GM23338 (cell line): ENCODE measurements at regions not wholly inside any gene's neighbourhood (a gene's known extent, or its start where the extent isn't known, plus 50 kb on each side); places are given as distances from the start of the nearest gene placed in this dataset.

Experiments used
- ATAC-seq: fragments of 200-7000 bp; cut with Tn5 transposase; 3 replicates; pipeline ENCODE4 v1.9.1; 2020
- DNase-seq: peaks from one replicate; pipeline ENCODE4 v3.0.0-alpha.2; 2015; ENCODE audit warnings: low spot score
- H2AFZ ChIP-seq: fragments of 200-600 bp; sonication (generic); 2 replicates; pipeline ENCODE4 v1.8.0; 2016; ENCODE audit warnings: antibody characterized with exemption, mild to moderate bottlenecking, moderate library complexity
- H3F3A ChIP-seq: fragments of 200-600 bp; sonication (generic); replicated peaks from 2 replicates; pipeline ENCODE4 v1.8.0; 2017; ENCODE audit warnings: antibody characterized with exemption, mixed run types, low read depth
- H3K27ac ChIP-seq: fragments of 200-600 bp; sonication (generic); 2 replicates; pipeline ENCODE4 v1.6.1; 2016; ENCODE audit warnings: low read depth
- H3K27me3 ChIP-seq: fragments of 200-600 bp; sonication (generic); 2 replicates; pipeline ENCODE4 v1.8.0; 2016; ENCODE audit warnings: mild to moderate bottlenecking, mixed run types, moderate library complexity; ENCODE audit not compliant: insufficient read depth
- H3K36me3 ChIP-seq: fragments of 200-600 bp; sonication (generic); 2 replicates; pipeline ENCODE4 v1.8.0; 2016; ENCODE audit warnings: mild to moderate bottlenecking; ENCODE audit not compliant: insufficient read depth
- H3K4me1 ChIP-seq: fragments of 200-600 bp; sonication (generic); 2 replicates; pipeline ENCODE4 v1.8.0; 2016; ENCODE audit warnings: mild to moderate bottlenecking, moderate library complexity; ENCODE audit not compliant: insufficient read depth
- H3K4me2 ChIP-seq: fragments of 200-600 bp; sonication (generic); 2 replicates; pipeline ENCODE4 v1.7.1; 2017; ENCODE audit warnings: mixed run types
- H3K4me3 ChIP-seq: fragments of 200-600 bp; sonication (generic); 2 replicates; pipeline ENCODE4 v1.6.1; 2016; ENCODE audit warnings: mixed run types
- H3K79me2 ChIP-seq: fragments of 200-600 bp; sonication (generic); replicated peaks from 2 replicates; pipeline ENCODE4 v1.8.0; 2017; ENCODE audit warnings: mild to moderate bottlenecking; ENCODE audit not compliant: insufficient read depth
- H3K9me2 ChIP-seq: fragments of 200-600 bp; sonication (generic); 2 replicates; pipeline ENCODE4 v1.8.0; 2017; ENCODE audit not compliant: insufficient read depth
- H4K20me1 ChIP-seq: fragments of 200-600 bp; sonication (generic); replicated peaks from 2 replicates; pipeline ENCODE4 v1.8.0; 2017; ENCODE audit warnings: mild to moderate bottlenecking; ENCODE audit not compliant: insufficient read depth
- H3K27ac Mint-ChIP-seq: 2 replicates; pipeline ENCODE4 v1.8.0; 2020; ENCODE audit warnings: inconsistent platforms, mild to moderate bottlenecking, moderate library complexity, mixed read lengths
- H3K27me3 Mint-ChIP-seq: 3 replicates; pipeline ENCODE4 v1.8.0; 2022; ENCODE audit warnings: low read depth, mild to moderate bottlenecking, moderate library complexity, mixed read lengths, inconsistent platforms; ENCODE audit not compliant: insufficient read depth, poor library complexity
- H3K36me3 Mint-ChIP-seq: 3 replicates; pipeline ENCODE4 v1.8.0; 2021; ENCODE audit warnings: low read depth, mild to moderate bottlenecking, inconsistent platforms, moderate library complexity, mixed read lengths
- H3K4me1 Mint-ChIP-seq: 3 replicates; pipeline ENCODE4 v1.8.0; 2020; ENCODE audit warnings: mild to moderate bottlenecking, inconsistent platforms, mixed read lengths
- H3K4me3 Mint-ChIP-seq: 3 replicates; pipeline ENCODE4 v1.8.0; 2021; ENCODE audit warnings: moderate library complexity, mild to moderate bottlenecking, inconsistent platforms, mixed read lengths
- H3K9me3 Mint-ChIP-seq: 3 replicates; pipeline ENCODE4 v1.8.0; 2020; ENCODE audit warnings: moderate library complexity, mild to moderate bottlenecking, inconsistent platforms, mixed read lengths
- NANOG ChIP-seq: IDR thresholded peaks from 2 replicates; pipeline ENCODE4 v1.6.1; 2016; ENCODE audit warnings: antibody characterized with exemption, borderline replicate concordance
- ZNF114 ChIP-seq: fragments of 250-450 bp; sonication (Bioruptor Pico); IDR thresholded peaks from 2 replicates; pipeline ENCODE4 v1.5.0; 2020; ENCODE audit warnings: mild to moderate bottlenecking, moderate library complexity
- ZNF331 ChIP-seq: fragments of 250-450 bp; sonication (Bioruptor Pico); IDR thresholded peaks from 2 replicates; pipeline ENCODE4 v1.5.0; 2020; ENCODE audit warnings: low read depth, mild to moderate bottlenecking, moderate library complexity
- TF ChIP-seq, protein P1 (sequence below): fragments of 250-450 bp; sonication (Bioruptor Pico); IDR thresholded peaks from 2 replicates; pipeline ENCODE4 v1.5.0; 2020; ENCODE audit warnings: mild to moderate bottlenecking, moderate library complexity
- TF ChIP-seq, protein P2 (sequence below): IDR thresholded peaks from 2 replicates; pipeline ENCODE4 v1.6.1; 2016; ENCODE audit warnings: antibody characterized with exemption
- TF ChIP-seq, protein P3 (sequence below), 2 experiments: fragments of 200-600 bp in 1 of 2; sonication (generic) in 1 of 2; conservative IDR thresholded peaks; 2 replicates each; pipeline versions ENCODE4 v1.5.1 to v1.6.1; 2016 to 2017; ENCODE audit warnings: antibody characterized with exemption in 2 of 2, low read depth in 2 of 2, mild to moderate bottlenecking in 2 of 2, moderate library complexity in 1 of 2

DNA sequence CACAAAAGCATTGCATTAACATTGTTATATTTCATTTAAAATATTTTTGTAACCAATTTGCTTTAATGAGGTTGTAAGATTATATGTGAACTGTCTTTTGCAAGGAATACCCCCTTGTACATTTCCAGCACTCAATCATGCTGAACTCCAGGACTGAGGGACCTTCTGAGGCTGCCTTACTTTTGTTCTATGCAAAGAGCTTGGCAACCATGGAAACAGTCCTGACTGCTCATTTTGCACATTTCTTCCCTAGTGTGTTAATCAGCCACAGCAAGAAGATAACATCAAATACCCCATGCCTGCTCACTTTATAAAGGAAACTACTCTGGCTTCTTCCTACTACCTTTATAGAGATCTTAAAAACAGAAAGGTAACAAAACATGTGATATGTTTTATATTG lies 355.6 kb upstream of the IZUMO3 start:
- Histone ChIP-seq H3K27me3 (no peaks in the 10 kb centered on the region), H3K36me3 (no peaks in the 10 kb centered on the region), H3K79me2 (no peaks in the 10 kb centered on the region), H3K4me3 (no peak overlapping the region), H3K9me2 (peaks cover under 1% of the 10 kb centered on the region; the same call in 1 of the 2 replicates), H3K4me2 (no peak overlapping the region), H4K20me1 (no peaks in the 10 kb centered on the region), H2AFZ (no peak overlapping the region), H3K27ac (no peak overlapping the region), H3F3A (no peaks in the 10 kb centered on the region), H3K4me1 (no peaks in the 10 kb centered on the region)
- no peaks in the 10 kb centered on the region for H3K4me1 Mint-ChIP-seq
- H3K4me3 Mint-ChIP-seq, result no peak overlapping the region
- no peak for TF ChIP-seq ZNF114 (CRISPR knock-in tag)
- TF ChIP-seq, protein P1, sequence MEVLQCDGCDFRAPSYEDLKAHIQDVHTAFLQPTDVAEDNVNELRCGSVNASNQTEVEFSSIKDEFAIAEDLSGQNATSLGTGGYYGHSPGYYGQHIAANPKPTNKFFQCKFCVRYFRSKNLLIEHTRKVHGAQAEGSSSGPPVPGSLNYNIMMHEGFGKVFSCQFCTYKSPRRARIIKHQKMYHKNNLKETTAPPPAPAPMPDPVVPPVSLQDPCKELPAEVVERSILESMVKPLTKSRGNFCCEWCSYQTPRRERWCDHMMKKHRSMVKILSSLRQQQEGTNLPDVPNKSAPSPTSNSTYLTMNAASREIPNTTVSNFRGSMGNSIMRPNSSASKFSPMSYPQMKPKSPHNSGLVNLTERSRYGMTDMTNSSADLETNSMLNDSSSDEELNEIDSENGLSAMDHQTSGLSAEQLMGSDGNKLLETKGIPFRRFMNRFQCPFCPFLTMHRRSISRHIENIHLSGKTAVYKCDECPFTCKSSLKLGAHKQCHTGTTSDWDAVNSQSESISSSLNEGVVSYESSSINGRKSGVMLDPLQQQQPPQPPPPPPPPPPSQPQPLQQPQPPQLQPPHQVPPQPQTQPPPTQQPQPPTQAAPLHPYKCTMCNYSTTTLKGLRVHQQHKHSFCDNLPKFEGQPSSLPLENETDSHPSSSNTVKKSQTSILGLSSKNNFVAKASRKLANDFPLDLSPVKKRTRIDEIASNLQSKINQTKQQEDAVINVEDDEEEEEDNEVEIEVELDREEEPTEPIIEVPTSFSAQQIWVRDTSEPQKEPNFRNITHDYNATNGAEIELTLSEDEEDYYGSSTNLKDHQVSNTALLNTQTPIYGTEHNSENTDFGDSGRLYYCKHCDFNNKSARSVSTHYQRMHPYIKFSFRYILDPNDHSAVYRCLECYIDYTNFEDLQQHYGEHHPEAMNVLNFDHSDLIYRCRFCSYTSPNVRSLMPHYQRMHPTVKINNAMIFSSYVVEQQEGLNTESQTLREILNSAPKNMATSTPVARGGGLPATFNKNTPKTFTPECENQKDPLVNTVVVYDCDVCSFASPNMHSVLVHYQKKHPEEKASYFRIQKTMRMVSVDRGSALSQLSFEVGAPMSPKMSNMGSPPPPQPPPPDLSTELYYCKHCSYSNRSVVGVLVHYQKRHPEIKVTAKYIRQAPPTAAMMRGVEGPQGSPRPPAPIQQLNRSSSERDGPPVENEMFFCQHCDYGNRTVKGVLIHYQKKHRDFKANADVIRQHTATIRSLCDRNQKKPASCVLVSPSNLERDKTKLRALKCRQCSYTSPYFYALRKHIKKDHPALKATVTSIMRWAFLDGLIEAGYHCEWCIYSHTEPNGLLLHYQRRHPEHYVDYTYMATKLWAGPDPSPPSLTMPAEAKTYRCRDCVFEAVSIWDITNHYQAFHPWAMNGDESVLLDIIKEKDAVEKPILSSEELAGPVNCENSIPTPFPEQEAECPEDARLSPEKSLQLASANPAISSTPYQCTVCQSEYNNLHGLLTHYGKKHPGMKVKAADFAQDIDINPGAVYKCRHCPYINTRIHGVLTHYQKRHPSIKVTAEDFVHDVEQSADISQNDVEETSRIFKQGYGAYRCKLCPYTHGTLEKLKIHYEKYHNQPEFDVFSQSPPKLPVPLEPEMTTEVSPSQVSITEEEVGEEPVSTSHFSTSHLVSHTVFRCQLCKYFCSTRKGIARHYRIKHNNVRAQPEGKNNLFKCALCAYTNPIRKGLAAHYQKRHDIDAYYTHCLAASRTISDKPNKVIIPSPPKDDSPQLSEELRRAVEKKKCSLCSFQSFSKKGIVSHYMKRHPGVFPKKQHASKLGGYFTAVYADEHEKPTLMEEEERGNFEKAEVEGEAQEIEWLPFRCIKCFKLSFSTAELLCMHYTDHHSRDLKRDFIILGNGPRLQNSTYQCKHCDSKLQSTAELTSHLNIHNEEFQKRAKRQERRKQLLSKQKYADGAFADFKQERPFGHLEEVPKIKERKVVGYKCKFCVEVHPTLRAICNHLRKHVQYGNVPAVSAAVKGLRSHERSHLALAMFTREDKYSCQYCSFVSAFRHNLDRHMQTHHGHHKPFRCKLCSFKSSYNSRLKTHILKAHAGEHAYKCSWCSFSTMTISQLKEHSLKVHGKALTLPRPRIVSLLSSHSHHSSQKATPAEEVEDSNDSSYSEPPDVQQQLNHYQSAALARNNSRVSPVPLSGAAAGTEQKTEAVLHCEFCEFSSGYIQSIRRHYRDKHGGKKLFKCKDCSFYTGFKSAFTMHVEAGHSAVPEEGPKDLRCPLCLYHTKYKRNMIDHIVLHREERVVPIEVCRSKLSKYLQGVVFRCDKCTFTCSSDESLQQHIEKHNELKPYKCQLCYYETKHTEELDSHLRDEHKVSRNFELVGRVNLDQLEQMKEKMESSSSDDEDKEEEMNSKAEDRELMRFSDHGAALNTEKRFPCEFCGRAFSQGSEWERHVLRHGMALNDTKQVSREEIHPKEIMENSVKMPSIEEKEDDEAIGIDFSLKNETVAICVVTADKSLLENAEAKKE, result no peak
- TF ChIP-seq, protein P2, sequence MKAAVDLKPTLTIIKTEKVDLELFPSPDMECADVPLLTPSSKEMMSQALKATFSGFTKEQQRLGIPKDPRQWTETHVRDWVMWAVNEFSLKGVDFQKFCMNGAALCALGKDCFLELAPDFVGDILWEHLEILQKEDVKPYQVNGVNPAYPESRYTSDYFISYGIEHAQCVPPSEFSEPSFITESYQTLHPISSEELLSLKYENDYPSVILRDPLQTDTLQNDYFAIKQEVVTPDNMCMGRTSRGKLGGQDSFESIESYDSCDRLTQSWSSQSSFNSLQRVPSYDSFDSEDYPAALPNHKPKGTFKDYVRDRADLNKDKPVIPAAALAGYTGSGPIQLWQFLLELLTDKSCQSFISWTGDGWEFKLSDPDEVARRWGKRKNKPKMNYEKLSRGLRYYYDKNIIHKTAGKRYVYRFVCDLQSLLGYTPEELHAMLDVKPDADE, result no peak
- H3K27ac Mint-ChIP-seq, result no peak overlapping the region
- no peak for ATAC-seq
- DNase-seq, result no peak
- no peaks in the 10 kb centered on the region for H3K36me3 Mint-ChIP-seq
- H3K9me3 Mint-ChIP-seq, result no peaks in the 10 kb centered on the region
- H3K27me3 Mint-ChIP-seq, result peaks cover 4% of the 10 kb centered on the region

DNA sequence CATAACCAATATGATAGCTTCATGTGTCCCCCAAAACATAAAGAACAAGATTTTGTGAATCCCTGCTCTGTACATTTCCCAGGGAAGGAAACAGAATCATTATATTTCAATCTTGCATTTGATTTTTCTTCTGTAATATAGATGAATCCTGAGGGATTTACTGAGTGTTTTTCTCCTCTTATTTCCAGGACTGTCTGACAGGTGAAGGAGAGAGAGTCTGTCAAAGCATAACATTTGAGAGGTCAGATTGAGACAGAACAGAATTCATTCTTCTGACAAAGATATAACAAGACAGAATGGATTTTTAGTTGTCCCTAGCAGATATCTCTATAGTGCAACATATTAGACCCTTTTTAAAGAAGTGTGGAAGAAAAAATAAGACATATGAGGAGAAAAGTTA lies 354.5 kb upstream of the IZUMO3 start:
- H3K27ac Mint-ChIP-seq, result no peak overlapping the region
- no peaks in the 10 kb centered on the region for H3K4me1 Mint-ChIP-seq

More for the DNA sequence above, 354.5 kb upstream of the IZUMO3 start:
- Mint-ChIP-seq H3K27me3 (peaks cover 4% of the 10 kb centered on the region), H3K9me3 (no peaks in the 10 kb centered on the region), H3K4me3 (no peak overlapping the region), H3K36me3 (no peaks in the 10 kb centered on the region)
- H3K9me2 ChIP-seq, result no peaks in the 10 kb centered on the region
- DNase-seq, result no peak
- H3K4me1 ChIP-seq, result no peaks in the 10 kb centered on the region
- no peaks in the 10 kb centered on the region for H3F3A ChIP-seq
- no peak overlapping the region for H3K4me3 ChIP-seq
- no peaks in the 10 kb centered on the region for H3K27me3 ChIP-seq
- H3K27ac ChIP-seq, result no peak overlapping the region
- ATAC-seq, result no peak
- H3K36me3 ChIP-seq, result no peaks in the 10 kb centered on the region
- TF ChIP-seq NANOG, result no peak
- TF ChIP-seq, protein P3, sequence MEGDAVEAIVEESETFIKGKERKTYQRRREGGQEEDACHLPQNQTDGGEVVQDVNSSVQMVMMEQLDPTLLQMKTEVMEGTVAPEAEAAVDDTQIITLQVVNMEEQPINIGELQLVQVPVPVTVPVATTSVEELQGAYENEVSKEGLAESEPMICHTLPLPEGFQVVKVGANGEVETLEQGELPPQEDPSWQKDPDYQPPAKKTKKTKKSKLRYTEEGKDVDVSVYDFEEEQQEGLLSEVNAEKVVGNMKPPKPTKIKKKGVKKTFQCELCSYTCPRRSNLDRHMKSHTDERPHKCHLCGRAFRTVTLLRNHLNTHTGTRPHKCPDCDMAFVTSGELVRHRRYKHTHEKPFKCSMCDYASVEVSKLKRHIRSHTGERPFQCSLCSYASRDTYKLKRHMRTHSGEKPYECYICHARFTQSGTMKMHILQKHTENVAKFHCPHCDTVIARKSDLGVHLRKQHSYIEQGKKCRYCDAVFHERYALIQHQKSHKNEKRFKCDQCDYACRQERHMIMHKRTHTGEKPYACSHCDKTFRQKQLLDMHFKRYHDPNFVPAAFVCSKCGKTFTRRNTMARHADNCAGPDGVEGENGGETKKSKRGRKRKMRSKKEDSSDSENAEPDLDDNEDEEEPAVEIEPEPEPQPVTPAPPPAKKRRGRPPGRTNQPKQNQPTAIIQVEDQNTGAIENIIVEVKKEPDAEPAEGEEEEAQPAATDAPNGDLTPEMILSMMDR (conservative IDR thresholded peaks at IDR 0.05; ENCODE audit: low read depth in 2 of 2), result no peak
- no peak for TF ChIP-seq ZNF331 (CRISPR knock-in tag)
- no peak overlapping the region for H3K4me2 ChIP-seq
- no peak overlapping the region for H2AFZ ChIP-seq
- H3K79me2 ChIP-seq, result no peaks in the 10 kb centered on the region
- H4K20me1 ChIP-seq, result no peaks in the 10 kb centered on the region
